ENCODE measurements at regions not wholly inside any gene's neighbourhood (a gene's known extent, or its start where the extent isn't known, plus 50 kb on each side); places are given as distances from the start of the nearest gene placed in this dataset.

GRCh38 chr13:71339005-71339404 lies 528.0 kb downstream of the DACH1 start:
- no peak for TF ChIP-seq SPI1 (IDR thresholded peaks at IDR 0.05; ENCODE audit: low read depth, low read length)
- TF ChIP-seq POLR2A (IDR thresholded peaks at IDR 0.05; ENCODE audit: low read depth, low read length): no peak
- no peak for TF ChIP-seq TAF1 (IDR thresholded peaks at IDR 0.05; ENCODE audit: low read depth, low read length)
- TF ChIP-seq POLR2AphosphoS5 (IDR thresholded peaks at IDR 0.05; ENCODE audit: low read depth, low read length): no peak

Data from GM12891 (cell line).